Mesenchymal stem cell (in vitro differentiated cells and primary cell): ENCODE measurements at regions not wholly inside any gene's neighbourhood (a gene's known extent, or its start where the extent isn't known, plus 50 kb on each side); places are given as distances from the start of the nearest gene placed in this dataset.

Source experiments
- DNase-seq: peaks from one replicate; pipeline ENCODE4 v3.0.0-alpha.2; 2013
- H2AFZ ChIP-seq: one replicate; pipeline ENCODE4 v1.6.1; 2013; ENCODE audit warnings: low read depth, mild to moderate bottlenecking, control low read depth, inconsistent platforms, low read length, moderate library complexity
- H2AK5ac ChIP-seq: 2 replicates; pipeline ENCODE4 v1.6.1; 2013; ENCODE audit warnings: low read length, moderate library complexity, mild to moderate bottlenecking, inconsistent platforms; ENCODE audit not compliant: severe bottlenecking
- H2BK120ac ChIP-seq: one replicate; pipeline ENCODE4 v1.6.1; 2013; ENCODE audit warnings: low read depth, mild to moderate bottlenecking, inconsistent platforms, low read length, moderate library complexity
- H2BK12ac ChIP-seq, 2 experiments: one replicate each; pipeline ENCODE4 v1.6.1; 2013; ENCODE audit warnings: inconsistent platforms in 2 of 2, low read length in 2 of 2, mild to moderate bottlenecking in 2 of 2, moderate library complexity in 2 of 2, control low read depth in 1 of 2
- H2BK15ac ChIP-seq: one replicate; pipeline ENCODE4 v1.6.1; 2013; ENCODE audit warnings: mild to moderate bottlenecking, low read depth, inconsistent platforms; ENCODE audit not compliant: poor library complexity, severe bottlenecking
- H2BK5ac ChIP-seq: 2 replicates; pipeline ENCODE4 v1.6.1; 2013; ENCODE audit warnings: low read depth, mild to moderate bottlenecking, low read length, control low read depth, inconsistent platforms; ENCODE audit not compliant: poor library complexity, severe bottlenecking
- H3K14ac ChIP-seq, 2 experiments: one replicate each; pipeline ENCODE4 v1.6.1; 2013; ENCODE audit warnings: inconsistent platforms in 2 of 2, low read length in 2 of 2, control low read depth in 1 of 2, mild to moderate bottlenecking in 1 of 2, moderate library complexity in 1 of 2
- H3K18ac ChIP-seq, 2 experiments: one replicate each; pipeline ENCODE4 v1.6.1; 2013; ENCODE audit warnings: inconsistent platforms in 2 of 2, low read length in 2 of 2, control low read depth in 1 of 2, low read depth in 1 of 2, mild to moderate bottlenecking in 1 of 2
- H3K23ac ChIP-seq, 2 experiments: one replicate each; pipeline ENCODE4 v1.6.1; 2013; ENCODE audit warnings: inconsistent platforms in 2 of 2, low read length in 2 of 2, mild to moderate bottlenecking in 2 of 2, moderate library complexity in 2 of 2, control low read depth in 1 of 2
- H3K27ac ChIP-seq: 2 replicates; pipeline ENCODE4 v1.5.1; 2013; ENCODE audit warnings: mild to moderate bottlenecking, moderate library complexity, low read length, control low read depth, inconsistent platforms; ENCODE audit not compliant: poor library complexity, severe bottlenecking
- H3K27me3 ChIP-seq, 2 experiments: 2 replicates each; pipeline versions ENCODE4 v1.6.1 to v1.7.0; 2013; ENCODE audit warnings: low read length in 2 of 2, mild to moderate bottlenecking in 2 of 2, moderate library complexity in 2 of 2, control low read depth in 1 of 2, inconsistent platforms in 1 of 2; ENCODE audit not compliant: control insufficient read depth in 1 of 2, insufficient read depth in 1 of 2
- H3K36me3 ChIP-seq, 2 experiments: 2 replicates each; pipeline versions ENCODE4 v1.6.1 to v1.7.0; 2013; ENCODE audit warnings: low read length in 2 of 2, control low read depth in 1 of 2, inconsistent platforms in 1 of 2, low read depth in 1 of 2, mild to moderate bottlenecking in 1 of 2; ENCODE audit not compliant: insufficient read depth in 2 of 2, control insufficient read depth in 1 of 2
- H3K4ac ChIP-seq, 2 experiments: one replicate each; pipeline ENCODE4 v1.6.1; 2013; ENCODE audit warnings: inconsistent platforms in 2 of 2, low read length in 2 of 2, mild to moderate bottlenecking in 2 of 2, moderate library complexity in 2 of 2, control low read depth in 1 of 2, low read depth in 1 of 2
- H3K4me1 ChIP-seq: 2 replicates; pipeline ENCODE4 v1.6.1; 2013; ENCODE audit warnings: low read depth, low read length, control low read depth; ENCODE audit not compliant: control insufficient read depth, insufficient read depth
- H3K4me2 ChIP-seq: 2 replicates; pipeline ENCODE4 v1.6.1; 2013; ENCODE audit warnings: low read length, mild to moderate bottlenecking, inconsistent platforms; ENCODE audit not compliant: poor library complexity, severe bottlenecking
- H3K4me3 ChIP-seq, 2 experiments: 2 replicates each; pipeline versions ENCODE4 v1.5.1 to v1.7.0; 2013; ENCODE audit warnings: low read length in 2 of 2, mild to moderate bottlenecking in 2 of 2, control low read depth in 1 of 2, low read depth in 1 of 2; ENCODE audit not compliant: insufficient read depth in 1 of 2
- H3K79me1 ChIP-seq: replicated peaks from 2 replicates; pipeline ENCODE4 v1.6.1; 2013; ENCODE audit warnings: mild to moderate bottlenecking, control low read depth, low read length, inconsistent platforms; ENCODE audit not compliant: poor library complexity, severe bottlenecking
- H3K9ac ChIP-seq: 2 replicates; pipeline ENCODE4 v1.7.0; 2013; ENCODE audit warnings: mild to moderate bottlenecking, low read length, moderate library complexity
- H3K9me3 ChIP-seq: 2 replicates; pipeline ENCODE4 v1.7.0; 2013; ENCODE audit warnings: mild to moderate bottlenecking, low read length; ENCODE audit not compliant: control insufficient read depth
- H4K8ac ChIP-seq: one replicate; pipeline ENCODE4 v1.6.1; 2013; ENCODE audit warnings: inconsistent platforms, mild to moderate bottlenecking, low read length, moderate library complexity
- H4K91ac ChIP-seq: one replicate; pipeline ENCODE4 v1.6.1; 2013; ENCODE audit warnings: mild to moderate bottlenecking, low read length, inconsistent platforms
- WGBS: methylation state at CpG from one replicate; pipeline ENCODE4 v1.1.7; 2013; ENCODE audit warnings: mixed read lengths; 5-methylcytosine and 5-hydroxymethylcytosine counted together

- Histone ChIP-seq H2BK15ac (no peak overlapping the region), H3K79me1 (no peaks in the 10 kb centered on the region), H3K27me3 (no peaks in the 10 kb centered on the region), H2AK5ac (no peak overlapping the region), H3K18ac (no peak overlapping the region), H3K27ac (no peak overlapping the region), H3K9me3 (peaks cover 12% of the 10 kb centered on the region), H4K91ac (no peak overlapping the region), H2BK12ac (no peak overlapping the region), H3K36me3 (no peaks in the 10 kb centered on the region), H3K9ac (no peak overlapping the region), H3K14ac (no peak overlapping the region), H3K23ac (no peak overlapping the region), H2BK5ac (no peak overlapping the region), H4K8ac (no peak overlapping the region), H3K4ac (no peak overlapping the region), H3K4me3 (no peak overlapping the region), H3K4me1 (no peaks in the 10 kb centered on the region), H2BK120ac (no peak overlapping the region), H2AFZ (no peak overlapping the region), H3K4me2 (no peak overlapping the region)
- WGBS, result 64% methylated on average over 3 of the region's 3 CpGs
- DNase-seq, result no peak
These were observed 88.4 kb upstream of the CLNK start for GRCh38 chr4:10773010-10773409.

GRCh38 chr4:10765386-10765785 lies 80.8 kb upstream of the CLNK start:
- no peak overlapping the region for H4K91ac ChIP-seq
- no peaks in the 10 kb centered on the region for H3K9me3 ChIP-seq
- H3K27me3 ChIP-seq, result no peaks in the 10 kb centered on the region
- H3K4me2 ChIP-seq, result no peak overlapping the region
- no peak overlapping the region for H3K27ac ChIP-seq
- no peak overlapping the region for H2AFZ ChIP-seq
- no peak overlapping the region for H3K4me3 ChIP-seq
- H3K14ac ChIP-seq, result no peak overlapping the region
- 91% methylated on average over 3 of the region's 3 CpGs for WGBS
- H2BK120ac ChIP-seq, result no peak overlapping the region
- DNase-seq, result no peak
- H3K4ac ChIP-seq, result no peak overlapping the region
- peaks cover 2% of the 10 kb centered on the region for H3K4me1 ChIP-seq
- no peaks in the 10 kb centered on the region for H3K79me1 ChIP-seq
- H3K9ac ChIP-seq, result no peak overlapping the region
- H3K36me3 ChIP-seq, result no peaks in the 10 kb centered on the region
- H3K18ac ChIP-seq, result no peak overlapping the region
- no peak overlapping the region for H2BK12ac ChIP-seq
- no peak overlapping the region for H2BK15ac ChIP-seq
- no peak overlapping the region for H2AK5ac ChIP-seq
- H3K23ac ChIP-seq, result no peak overlapping the region
- no peak overlapping the region for H2BK5ac ChIP-seq
- H4K8ac ChIP-seq, result no peak overlapping the region

DNA sequence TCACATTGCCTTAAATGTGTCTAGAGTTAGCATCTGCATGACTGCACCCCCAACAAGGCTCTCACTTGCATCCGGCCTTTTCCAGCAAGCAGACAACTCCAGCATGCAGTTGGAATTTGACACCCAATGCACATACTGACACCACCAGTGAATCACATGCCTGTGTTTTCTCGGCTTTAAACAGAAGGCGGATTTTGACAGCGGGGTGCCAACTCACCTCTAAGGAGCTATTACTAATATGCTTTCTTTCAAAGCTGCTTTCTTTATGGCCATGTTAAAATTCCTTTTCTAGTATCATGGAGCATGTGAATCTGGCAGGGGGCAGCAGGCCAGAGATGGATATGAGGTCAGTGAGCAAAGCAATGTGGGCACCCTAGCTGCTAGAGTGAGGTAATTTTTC lies 78.0 kb upstream of the CLNK start:
- WGBS, result 1% methylated on average over 2 of the region's 4 CpGs
- peaks cover 2% of the 10 kb centered on the region for H3K4me1 ChIP-seq

GRCh38 chr4:10761903-10762302 lies 77.3 kb upstream of the CLNK start:
- H3K36me3 ChIP-seq, result no peaks in the 10 kb centered on the region
- H3K4me2 ChIP-seq, result no peak overlapping the region
- peak overlapping the region; percentile 93 for H3K27ac ChIP-seq
- 79% methylated on average over 1 of the region's 1 CpG for WGBS
- H3K23ac ChIP-seq, result no peak overlapping the region
- H2AFZ ChIP-seq, result no peak overlapping the region
- no peak for DNase-seq
- no peak overlapping the region for H4K8ac ChIP-seq
- peaks cover 2% of the 10 kb centered on the region for H3K4me1 ChIP-seq
- H2BK5ac ChIP-seq, result no peak overlapping the region
- no peak overlapping the region for H3K9ac ChIP-seq
- H3K9me3 ChIP-seq, result no peaks in the 10 kb centered on the region
- no peak overlapping the region for H3K14ac ChIP-seq
- H2BK15ac ChIP-seq, result no peak overlapping the region
- no peak overlapping the region for H2BK120ac ChIP-seq
- no peaks in the 10 kb centered on the region for H3K79me1 ChIP-seq
- H4K91ac ChIP-seq, result no peak overlapping the region
- H3K27me3 ChIP-seq, result no peaks in the 10 kb centered on the region
- H3K4me3 ChIP-seq, result no peak overlapping the region
- H2BK12ac ChIP-seq, result no peak overlapping the region
- H3K18ac ChIP-seq, result no peak overlapping the region
- H3K4ac ChIP-seq, result no peak overlapping the region
- peak overlapping the region; percentile 70 for H2AK5ac ChIP-seq

More for the DNA sequence above, 78.0 kb upstream of the CLNK start:
- Histone ChIP-seq H4K8ac (peak overlapping the region; percentile 24), H4K91ac (no peak overlapping the region), H3K4me3 (no peak overlapping the region), H2BK120ac (no peak overlapping the region), H3K27me3 (no peaks in the 10 kb centered on the region), H2BK15ac (no peak overlapping the region), H2AK5ac (no peak overlapping the region), H3K18ac (peak overlapping the region in 1 of 2 experiments; percentile 11), H3K14ac (no peak overlapping the region), H3K27ac (peak overlapping the region; percentile 93), H3K4ac (no peak overlapping the region), H3K9ac (no peak overlapping the region), H2AFZ (no peak overlapping the region), H3K4me2 (no peak overlapping the region), H2BK5ac (no peak overlapping the region), H3K79me1 (no peaks in the 10 kb centered on the region), H2BK12ac (peak overlapping the region in 1 of 2 experiments; percentile 7), H3K23ac (no peak overlapping the region), H3K36me3 (no peaks in the 10 kb centered on the region), H3K9me3 (no peaks in the 10 kb centered on the region)
- DNase-seq, result peak; percentile 85
